Neutrophil (primary cell): ENCODE measurements at regions not wholly inside any gene's neighbourhood (a gene's known extent, or its start where the extent isn't known, plus 50 kb on each side); places are given as distances from the start of the nearest gene placed in this dataset.

ENCODE experiments used
- H3K27ac ChIP-seq: fragments of 200-600 bp; sonication (generic); 2 replicates; pipeline ENCODE4 v1.5.1; 2016; ENCODE audit warnings: mild to moderate bottlenecking, moderate library complexity
- H3K27me3 ChIP-seq: fragments of 200-600 bp; sonication (generic); 2 replicates; pipeline ENCODE4 v1.6.0; 2016; ENCODE audit warnings: mild to moderate bottlenecking
- H3K36me3 ChIP-seq: fragments of 200-600 bp; sonication (generic); 2 replicates; pipeline ENCODE4 v1.5.1; 2017
- H3K4me1 ChIP-seq, 2 experiments: fragments of 200-600 bp in 1 of 2; sonication (generic) in 1 of 2; 1 replicate in 1 of 2; 2 replicates in 1 of 2; pipeline versions ENCODE4 v1.5.1 to v1.6.1; 2013 to 2016; ENCODE audit warnings: low read depth in 1 of 2, low read length in 1 of 2, mild to moderate bottlenecking in 1 of 2, moderate library complexity in 1 of 2; ENCODE audit not compliant: control insufficient read depth in 1 of 2, insufficient read depth in 1 of 2
- H3K4me3 ChIP-seq, 2 experiments: fragments of 200-600 bp in 1 of 2; sonication (generic) in 1 of 2; 1 replicate in 1 of 2; 2 replicates in 1 of 2; pipeline ENCODE4 v1.5.1; 2013 to 2016; ENCODE audit warnings: low read depth in 1 of 2, low read length in 1 of 2, mild to moderate bottlenecking in 1 of 2, moderate library complexity in 1 of 2
- H3K9me3 ChIP-seq: fragments of 200-600 bp; sonication (generic); 2 replicates; pipeline ENCODE4 v1.5.1; 2016
- TF ChIP-seq, protein P1 (sequence below): fragments of 200-600 bp; sonication (generic); IDR thresholded peaks from 2 replicates; pipeline ENCODE4 v1.5.1; 2016; ENCODE audit warnings: antibody characterized with exemption

DNA sequence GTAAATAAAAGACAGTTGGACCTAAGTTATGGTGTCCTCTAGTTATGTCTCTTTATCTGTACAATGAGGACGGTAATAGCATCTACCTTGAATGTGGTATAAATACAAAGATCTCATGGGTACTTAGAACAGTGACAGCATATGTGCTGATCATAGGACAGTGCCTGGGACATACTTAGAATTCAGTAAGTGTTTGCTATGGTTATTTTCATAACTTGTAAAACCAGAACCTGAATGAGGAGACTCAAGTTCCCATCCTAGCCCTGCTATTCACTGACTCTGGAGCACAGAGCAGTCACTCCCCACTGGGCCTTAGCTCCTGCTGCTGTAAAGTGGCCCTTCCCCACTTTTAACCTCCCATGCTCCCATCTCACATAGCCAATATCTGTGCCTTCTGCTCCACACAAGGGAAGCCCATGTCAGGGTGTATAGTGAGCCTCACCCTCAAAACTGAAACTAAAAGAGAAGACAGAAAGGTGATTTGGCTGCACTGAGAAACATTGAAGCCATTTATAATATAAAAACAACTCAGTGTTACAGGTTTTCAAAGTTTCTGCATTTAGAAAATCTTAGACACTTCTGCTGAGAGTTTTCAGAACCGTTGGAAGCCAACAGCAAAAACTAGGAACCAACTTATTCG, 225.4 kb upstream of the UBE2E2 start:
- Histone ChIP-seq H3K4me1 (no peaks in the 10 kb centered on the region), H3K27me3 (no peaks in the 10 kb centered on the region), H3K4me3 (no peak overlapping the region), H3K27ac (no peak overlapping the region), H3K36me3 (no peaks in the 10 kb centered on the region), H3K9me3 (no peaks in the 10 kb centered on the region)
- TF ChIP-seq, protein P1, sequence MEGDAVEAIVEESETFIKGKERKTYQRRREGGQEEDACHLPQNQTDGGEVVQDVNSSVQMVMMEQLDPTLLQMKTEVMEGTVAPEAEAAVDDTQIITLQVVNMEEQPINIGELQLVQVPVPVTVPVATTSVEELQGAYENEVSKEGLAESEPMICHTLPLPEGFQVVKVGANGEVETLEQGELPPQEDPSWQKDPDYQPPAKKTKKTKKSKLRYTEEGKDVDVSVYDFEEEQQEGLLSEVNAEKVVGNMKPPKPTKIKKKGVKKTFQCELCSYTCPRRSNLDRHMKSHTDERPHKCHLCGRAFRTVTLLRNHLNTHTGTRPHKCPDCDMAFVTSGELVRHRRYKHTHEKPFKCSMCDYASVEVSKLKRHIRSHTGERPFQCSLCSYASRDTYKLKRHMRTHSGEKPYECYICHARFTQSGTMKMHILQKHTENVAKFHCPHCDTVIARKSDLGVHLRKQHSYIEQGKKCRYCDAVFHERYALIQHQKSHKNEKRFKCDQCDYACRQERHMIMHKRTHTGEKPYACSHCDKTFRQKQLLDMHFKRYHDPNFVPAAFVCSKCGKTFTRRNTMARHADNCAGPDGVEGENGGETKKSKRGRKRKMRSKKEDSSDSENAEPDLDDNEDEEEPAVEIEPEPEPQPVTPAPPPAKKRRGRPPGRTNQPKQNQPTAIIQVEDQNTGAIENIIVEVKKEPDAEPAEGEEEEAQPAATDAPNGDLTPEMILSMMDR = no peak

DNA sequence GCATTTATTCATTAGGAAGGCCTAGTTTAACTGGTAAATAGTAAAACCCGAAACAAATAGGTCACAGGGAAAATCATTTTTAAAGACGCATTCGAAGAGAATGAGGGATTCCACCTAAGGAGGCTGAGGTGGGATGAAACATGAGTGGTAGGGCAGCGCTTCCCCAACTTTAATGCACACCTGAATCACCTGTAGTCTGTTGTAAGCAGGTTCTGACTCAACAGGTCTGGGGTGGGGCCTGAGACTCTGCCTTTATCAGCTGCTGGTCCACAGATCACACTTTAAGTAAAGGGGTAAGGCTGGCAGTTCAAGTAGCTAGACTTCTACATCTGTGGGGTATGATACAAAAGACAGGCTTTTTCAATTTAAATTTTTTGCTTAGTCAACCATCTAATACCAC, 223.5 kb upstream of the UBE2E2 start:
- Histone ChIP-seq H3K27ac (no peak overlapping the region), H3K36me3 (no peaks in the 10 kb centered on the region), H3K4me1 (no peaks in the 10 kb centered on the region), H3K27me3 (no peaks in the 10 kb centered on the region), H3K9me3 (no peaks in the 10 kb centered on the region), H3K4me3 (no peak overlapping the region)
- TF ChIP-seq, protein P1 = no peak

DNA sequence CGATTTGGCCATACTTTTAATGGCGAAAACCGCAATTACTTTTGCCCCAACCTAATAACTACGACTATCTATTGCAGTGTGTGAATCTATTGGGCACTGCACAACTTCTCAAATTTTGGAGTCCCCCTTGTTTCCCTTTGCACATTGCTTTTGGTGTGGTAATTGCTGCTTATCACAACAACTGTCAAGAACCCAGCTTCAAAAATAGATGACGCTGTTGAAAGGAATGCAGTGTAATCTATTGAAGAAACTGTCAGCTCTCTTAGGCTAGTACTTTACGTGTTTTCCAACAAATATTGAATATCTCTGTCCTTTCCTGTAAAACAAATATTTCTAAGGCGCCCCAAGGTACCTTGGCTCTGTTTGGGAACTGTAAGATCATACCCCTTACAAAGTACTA, 222.8 kb upstream of the UBE2E2 start:
- H3K27ac ChIP-seq = no peak overlapping the region
- H3K36me3 ChIP-seq = no peaks in the 10 kb centered on the region
- no peak overlapping the region for H3K4me3 ChIP-seq
- H3K4me1 ChIP-seq = no peaks in the 10 kb centered on the region
- no peaks in the 10 kb centered on the region for H3K9me3 ChIP-seq
- no peaks in the 10 kb centered on the region for H3K27me3 ChIP-seq
- TF ChIP-seq, protein P1 = no peak

DNA sequence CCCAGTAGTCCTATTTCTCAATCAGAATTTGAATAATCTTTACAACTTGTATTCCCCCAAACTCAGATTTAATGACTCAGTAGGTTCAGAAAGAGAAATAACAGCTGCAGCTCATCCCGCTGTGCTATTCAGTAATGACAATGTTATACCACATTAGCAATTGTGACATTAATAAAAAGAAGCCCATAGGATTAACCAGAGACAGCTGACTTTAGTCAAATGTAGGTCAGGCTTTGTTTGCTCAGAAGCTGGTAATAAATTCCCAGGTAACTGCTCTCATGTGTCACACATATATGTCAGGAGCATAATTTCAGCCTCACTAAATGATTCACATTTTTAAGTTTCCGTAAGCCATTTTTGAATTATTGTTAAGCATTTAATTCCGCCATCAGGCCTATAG, 222.0 kb upstream of the UBE2E2 start:
- Histone ChIP-seq H3K4me3 (no peak overlapping the region), H3K36me3 (no peaks in the 10 kb centered on the region), H3K9me3 (no peaks in the 10 kb centered on the region), H3K27ac (no peak overlapping the region), H3K4me1 (no peaks in the 10 kb centered on the region), H3K27me3 (no peaks in the 10 kb centered on the region)
- TF ChIP-seq, protein P1 = no peak

DNA sequence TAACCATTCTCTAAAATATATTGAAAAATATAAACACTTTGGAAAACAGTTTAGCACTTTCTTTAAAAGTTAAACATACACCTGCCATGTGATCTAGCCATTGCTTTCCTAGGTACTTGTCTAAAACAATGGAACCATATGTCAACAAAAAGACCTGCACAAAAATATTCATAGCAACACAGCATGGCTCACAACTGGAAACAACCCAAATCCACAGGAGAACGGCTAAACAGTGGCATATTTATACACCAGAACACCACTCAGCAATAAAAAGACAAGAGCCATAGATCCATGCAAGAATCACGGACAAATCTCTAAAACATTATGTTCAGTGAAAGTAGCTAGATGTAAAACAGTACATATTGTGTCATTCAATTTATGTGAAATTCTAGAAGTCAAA, 221.3 kb upstream of the UBE2E2 start:
- Histone ChIP-seq H3K36me3 (no peaks in the 10 kb centered on the region), H3K27ac (no peak overlapping the region), H3K4me1 (no peaks in the 10 kb centered on the region), H3K27me3 (no peaks in the 10 kb centered on the region), H3K9me3 (no peaks in the 10 kb centered on the region), H3K4me3 (no peak overlapping the region)
- TF ChIP-seq, protein P1 = no peak
